Endothelial cell of umbilical vein (primary cell): ENCODE measurements at regions not wholly inside any gene's neighbourhood (a gene's known extent, or its start where the extent isn't known, plus 50 kb on each side); places are given as distances from the start of the nearest gene placed in this dataset.

Source experiments
- BruUV-seq: library from RNA; stranded (reverse); fragments of 400-500 nt; replicated peaks from 2 replicates; lab custom pipeline; 2021; lab: Mats Ljungman, UMichigan
- CTCF ChIA-PET: fragments of 300-600, 350-600 bp; sonication (Branson Sonifier 250); formaldehyde crosslinking; loops from one replicate; lab custom pipeline; 2021; ENCODE audit warnings: antibody characterized with exemption, inconsistent platforms; lab: Charles Lee
- POLR2A ChIA-PET: fragments of 300-600, 350-600 bp; sonication (Branson Sonifier 250); formaldehyde crosslinking; loops from one replicate; lab custom pipeline; 2021; ENCODE audit warnings: antibody characterized with exemption, inconsistent platforms; lab: Charles Lee
- DNase-seq: peaks from one replicate; pipeline ENCODE4 v3.0.0-alpha.2; 2011; ENCODE audit warnings: low read depth, low spot score
- FAIRE-seq: peaks from 2 replicates; lab custom pipeline; 2011; peaks lifted over from hg19 to GRCh38; lab: Jason Lieb, UNC
- H2AFZ ChIP-seq: 2 replicates; pipeline ENCODE4 v1.6.0; 2012; ENCODE audit warnings: low read depth, low read length, control low read depth, inconsistent platforms
- H3K27ac ChIP-seq: 2 replicates; pipeline ENCODE4 v1.5.1; 2011; ENCODE audit warnings: low read depth, mild to moderate bottlenecking, control low read depth, low read length, moderate library complexity; ENCODE audit not compliant: insufficient read depth
- H3K27me3 ChIP-seq, 2 experiments: 2 replicates each; pipeline versions ENCODE4 v1.6.0 to v1.6.1; 2011; ENCODE audit warnings: low read length in 2 of 2, mixed read lengths in 1 of 2; ENCODE audit not compliant: control insufficient read depth in 2 of 2, insufficient read depth in 2 of 2
- H3K36me3 ChIP-seq, 2 experiments: 2 replicates in 1 of 2; 3 replicates in 1 of 2; pipeline ENCODE4 v1.5.1; 2011; ENCODE audit warnings: low read length in 2 of 2, mild to moderate bottlenecking in 1 of 2, moderate library complexity in 1 of 2; ENCODE audit not compliant: control insufficient read depth in 2 of 2, insufficient read depth in 2 of 2; ENCODE audit errors: extremely low read depth in 1 of 2
- H3K4me1 ChIP-seq: 3 replicates; pipeline ENCODE4 v1.5.1; 2011; ENCODE audit warnings: mild to moderate bottlenecking, low read length; ENCODE audit not compliant: control insufficient read depth, insufficient read depth; ENCODE audit errors: extremely low read depth
- H3K4me2 ChIP-seq: 2 replicates; pipeline ENCODE4 v1.6.1; 2011; ENCODE audit warnings: low read length, control low read depth, mixed read lengths; ENCODE audit not compliant: insufficient read depth
- H3K4me3 ChIP-seq, 3 experiments: fragments of 200-600 bp in 1 of 3; sonication (generic), shearing (Covaris generic) in 1 of 3; replicated peaks in 1 of 3; 2 replicates each; pipeline ENCODE4 v1.5.1; 2011 to 2016; ENCODE audit warnings: control low read depth in 3 of 3, low read length in 3 of 3, mild to moderate bottlenecking in 2 of 3, inconsistent platforms in 1 of 3, low read depth in 1 of 3, moderate library complexity in 1 of 3; ENCODE audit not compliant: insufficient read depth in 1 of 3
- H3K79me2 ChIP-seq: 2 replicates; pipeline ENCODE4 v1.6.0; 2012; ENCODE audit warnings: low read length, inconsistent platforms; ENCODE audit not compliant: control insufficient read depth, insufficient read depth
- H3K9ac ChIP-seq: replicated peaks from 2 replicates; pipeline ENCODE3; 2011; ENCODE audit warnings: low read length, control low read depth; ENCODE audit not compliant: insufficient read depth; ENCODE audit errors: extremely low read depth
- H3K9me1 ChIP-seq: replicated peaks from 3 replicates; pipeline ENCODE4 v1.6.0; 2011; ENCODE audit warnings: mild to moderate bottlenecking, low read length; ENCODE audit not compliant: control insufficient read depth, insufficient read depth; ENCODE audit errors: extremely low read depth
- H3K9me3 ChIP-seq: replicated peaks from 2 replicates; pipeline ENCODE4 v1.5.1; 2012; ENCODE audit warnings: low read length, inconsistent platforms; ENCODE audit not compliant: control insufficient read depth, insufficient read depth
- H4K20me1 ChIP-seq: replicated peaks from 2 replicates; pipeline ENCODE3; 2011; ENCODE audit warnings: mild to moderate bottlenecking, low read length; ENCODE audit not compliant: control insufficient read depth, insufficient read depth; ENCODE audit errors: extremely low read depth
- EZH2 ChIP-seq: IDR thresholded peaks from 2 replicates; pipeline ENCODE4 v1.6.1; 2012; ENCODE audit warnings: borderline replicate concordance, low read depth, mild to moderate bottlenecking, moderate library complexity, low read length, inconsistent platforms; ENCODE audit not compliant: severe bottlenecking
- FOS ChIP-seq: IDR thresholded peaks from 2 replicates; pipeline ENCODE4 v1.6.1; 2011; ENCODE audit warnings: mild to moderate bottlenecking, low read length, moderate library complexity, borderline replicate concordance; ENCODE audit not compliant: insufficient read depth
- GATA2 ChIP-seq: IDR thresholded peaks from 2 replicates; pipeline ENCODE4 v1.7.0; 2011; ENCODE audit warnings: low read depth, mild to moderate bottlenecking, moderate library complexity, mixed read lengths, low read length; ENCODE audit not compliant: insufficient read length, insufficient read depth
- JUN ChIP-seq: IDR thresholded peaks from 2 replicates; pipeline ENCODE4 v1.6.1; 2011; ENCODE audit warnings: borderline replicate concordance, low read depth; ENCODE audit not compliant: insufficient read length, insufficient read depth
- MYC ChIP-seq: IDR thresholded peaks from one replicate; pipeline ENCODE4 v1.6.1; 2011; ENCODE audit warnings: mild to moderate bottlenecking, low read depth, low read length
- POLR2A ChIP-seq: IDR thresholded peaks from 2 replicates; pipeline ENCODE4 v1.6.1; 2012; ENCODE audit warnings: low read depth, mild to moderate bottlenecking, control low read depth, low read length
- POLR2AphosphoS5 ChIP-seq: IDR thresholded peaks from 2 replicates; pipeline ENCODE4 v1.6.1; 2012; ENCODE audit warnings: low read depth, mild to moderate bottlenecking, control low read depth, low read length, moderate library complexity; ENCODE audit not compliant: insufficient read depth
- dilution Hi-C: fragments of 300-500 bp; cut with MboI; formaldehyde crosslinking; loops from one replicate; pipeline ENCODE4 v1.15.0; 2019; ENCODE audit warnings: low sequenced_read_pairs; ENCODE audit not compliant: extremely low pct_ligation_motif_present
- intact Hi-C: fragments of 100-400 bp; cut with micrococcal nuclease; formaldehyde crosslinking; loops from one replicate; pipeline ENCODE4 v1.10.0; 2022
- TF ChIP-seq, protein P1 (sequence below): IDR thresholded peaks from 2 replicates; pipeline ENCODE4 v1.6.1; 2011; ENCODE audit not compliant: insufficient read depth, insufficient read length
- TF ChIP-seq, protein P2 (sequence below), 2 donors: IDR thresholded peaks; 1 replicate in 1 of 2; 2 replicates in 1 of 2; pipeline ENCODE4 v1.5.1; 2011; ENCODE audit warnings: low read length in 2 of 2, mild to moderate bottlenecking in 2 of 2, moderate library complexity in 2 of 2, control low read depth in 1 of 2, inconsistent platforms in 1 of 2, low read depth in 1 of 2; ENCODE audit not compliant: insufficient read depth in 1 of 2; ENCODE audit errors: extremely low read depth in 1 of 2

DNA sequence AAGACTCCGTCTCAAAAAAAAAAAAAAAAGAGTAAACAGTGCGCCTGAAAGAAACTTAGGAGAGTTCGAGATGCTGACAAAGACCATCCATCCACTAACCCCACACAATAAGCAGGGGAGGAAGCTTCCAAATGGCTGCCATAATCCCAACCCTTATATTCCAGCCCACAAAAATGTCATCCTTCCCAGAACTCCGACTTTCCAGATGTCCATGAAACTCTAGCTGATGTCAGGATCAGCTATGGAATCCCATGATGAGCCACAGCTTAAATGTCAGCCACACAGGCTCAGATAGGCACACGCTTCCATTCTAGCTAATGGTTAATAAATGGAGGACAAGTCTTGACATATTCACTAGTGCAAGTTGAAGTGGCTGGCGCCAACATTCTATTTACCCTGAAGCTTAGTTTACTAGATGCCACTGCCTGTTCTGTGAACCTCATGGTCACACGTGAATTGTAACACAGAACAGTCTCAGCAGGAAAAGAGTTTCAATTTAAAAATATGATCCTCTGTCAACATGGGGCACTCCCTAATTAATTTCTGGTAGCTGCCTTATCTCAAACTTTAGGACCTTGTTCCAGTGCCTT lies 75.5 kb downstream of the FOXF2 start:
- no peak overlapping the region for H2AFZ ChIP-seq
- BruUV-seq: no TSS peak
- H3K4me2 ChIP-seq: no peak overlapping the region
- DNase-seq (no peak), FAIRE-seq (no peak)
- ChIA-PET POLR2A (no interaction called here), CTCF (interaction anchor here (0.6 kb wide), 1 partner anchor 21 kb away, joined by 3 read pairs; no protein-coding TSS in a partner anchor)
- TF ChIP-seq, protein P1, sequence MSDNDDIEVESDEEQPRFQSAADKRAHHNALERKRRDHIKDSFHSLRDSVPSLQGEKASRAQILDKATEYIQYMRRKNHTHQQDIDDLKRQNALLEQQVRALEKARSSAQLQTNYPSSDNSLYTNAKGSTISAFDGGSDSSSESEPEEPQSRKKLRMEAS: no peak
- no peak for TF ChIP-seq MYC
- no peak for TF ChIP-seq GATA2
- no peak for TF ChIP-seq JUN
- no peak for TF ChIP-seq EZH2
- TF ChIP-seq FOS: no peak
- TF ChIP-seq POLR2A: no peak
- no peak for TF ChIP-seq POLR2AphosphoS5
- TF ChIP-seq, protein P2, sequence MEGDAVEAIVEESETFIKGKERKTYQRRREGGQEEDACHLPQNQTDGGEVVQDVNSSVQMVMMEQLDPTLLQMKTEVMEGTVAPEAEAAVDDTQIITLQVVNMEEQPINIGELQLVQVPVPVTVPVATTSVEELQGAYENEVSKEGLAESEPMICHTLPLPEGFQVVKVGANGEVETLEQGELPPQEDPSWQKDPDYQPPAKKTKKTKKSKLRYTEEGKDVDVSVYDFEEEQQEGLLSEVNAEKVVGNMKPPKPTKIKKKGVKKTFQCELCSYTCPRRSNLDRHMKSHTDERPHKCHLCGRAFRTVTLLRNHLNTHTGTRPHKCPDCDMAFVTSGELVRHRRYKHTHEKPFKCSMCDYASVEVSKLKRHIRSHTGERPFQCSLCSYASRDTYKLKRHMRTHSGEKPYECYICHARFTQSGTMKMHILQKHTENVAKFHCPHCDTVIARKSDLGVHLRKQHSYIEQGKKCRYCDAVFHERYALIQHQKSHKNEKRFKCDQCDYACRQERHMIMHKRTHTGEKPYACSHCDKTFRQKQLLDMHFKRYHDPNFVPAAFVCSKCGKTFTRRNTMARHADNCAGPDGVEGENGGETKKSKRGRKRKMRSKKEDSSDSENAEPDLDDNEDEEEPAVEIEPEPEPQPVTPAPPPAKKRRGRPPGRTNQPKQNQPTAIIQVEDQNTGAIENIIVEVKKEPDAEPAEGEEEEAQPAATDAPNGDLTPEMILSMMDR (IDR thresholded peaks at IDR 0.05; ENCODE audit: extremely low read depth in 1 of 2, insufficient read depth in 1 of 2, low read depth in 1 of 2, low read length in 2 of 2): no peak
- intact Hi-C loops: no loop called here
- H3K9ac ChIP-seq: no peak overlapping the region
- H4K20me1 ChIP-seq: no peaks in the 10 kb centered on the region
- dilution Hi-C loops: no loop called here
- H3K27ac ChIP-seq: no peak overlapping the region
- H3K4me3 ChIP-seq: no peak overlapping the region
- no peaks in the 10 kb centered on the region for H3K36me3 ChIP-seq
- H3K27me3 ChIP-seq: no peaks in the 10 kb centered on the region
- no peaks in the 10 kb centered on the region for H3K9me3 ChIP-seq
- H3K9me1 ChIP-seq: no peaks in the 10 kb centered on the region
- H3K79me2 ChIP-seq: no peaks in the 10 kb centered on the region
- H3K4me1 ChIP-seq: no peaks in the 10 kb centered on the region
